ENCODE measurements at regions not wholly inside any gene's neighbourhood (a gene's known extent, or its start where the extent isn't known, plus 50 kb on each side); places are given as distances from the start of the nearest gene placed in this dataset.

GRCh38 chr2:196276421-196276820, 105.0 kb upstream of the STK17B start:
- no peak for DNase-seq
- Histone ChIP-seq H3K27ac (peak overlapping the region in 1 of 10 donors; percentile 61), H3K27me3 (no peaks in the 10 kb centered on the region), H3K9me3 (no peaks in the 10 kb centered on the region), H3K4me3 (no peak overlapping the region), H3K4me1 (peaks cover 0 to 35% (median 17%) of the 10 kb centered on the region in 9 donors), H3K36me3 (peaks cover 0 to 58% (median 0%) of the 10 kb centered on the region in 9 donors)
- ATAC-seq = no peak
- WGBS, 2 donors = 43 to 44% methylated on average over 2 of the region's 2 CpGs
- intact Hi-C loops (cut with DNase I) = loop anchor here in 6 of 10 donors (5.0 to 10.0 kb wide), 3 partner anchors 102 to 199 kb away; partner anchors contain the start of gene STK17B (in 3 of the 6)
- no peak for TF ChIP-seq CTCF (IDR thresholded peaks at IDR 0.05)

DNA sequence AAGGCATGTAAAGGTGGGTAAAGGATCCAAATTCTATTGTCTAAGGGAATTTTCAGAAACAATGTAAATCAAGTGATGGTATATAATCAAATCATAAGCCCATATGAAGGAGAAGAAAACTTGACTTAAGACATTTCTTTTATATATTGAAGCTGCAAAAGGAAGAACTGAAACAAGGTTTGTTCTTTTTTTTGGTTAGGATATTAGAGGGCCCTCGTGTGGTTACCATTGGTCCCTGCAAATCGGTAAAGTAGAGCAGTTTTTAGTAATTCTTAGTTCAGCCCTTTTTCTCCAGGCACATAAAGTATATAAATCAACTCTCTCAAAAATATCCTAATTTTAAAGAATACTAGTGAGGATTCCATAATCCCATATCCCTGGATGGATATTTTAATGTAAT, 105.6 kb upstream of the STK17B start:
- peaks cover 0 to 53% (median 0%) of the 10 kb centered on the region in 9 donors for H3K36me3 ChIP-seq
- no peaks in the 10 kb centered on the region for H3K9me3 ChIP-seq
- no peak overlapping the region for H3K4me3 ChIP-seq
- ATAC-seq (no peak), DNase-seq (no peak)
- intact Hi-C loops (cut with DNase I) = loop anchor here in 6 of 10 donors (5.0 to 10.0 kb wide), 3 partner anchors 102 to 200 kb away; partner anchors contain the start of gene STK17B (in 3 of the 6)
- peaks cover 0 to 35% (median 17%) of the 10 kb centered on the region in 9 donors for H3K4me1 ChIP-seq
- TF ChIP-seq CTCF (IDR thresholded peaks at IDR 0.05) = peak in 8 of 9 donors; percentile 17 to 66 (median 52)
- H3K27me3 ChIP-seq = no peaks in the 10 kb centered on the region
- H3K27ac ChIP-seq = peak overlapping the region in 1 of 10 donors; percentile 61
- WGBS, 2 donors = 48 to 54% methylated on average over 2 of the region's 2 CpGs

DNA sequence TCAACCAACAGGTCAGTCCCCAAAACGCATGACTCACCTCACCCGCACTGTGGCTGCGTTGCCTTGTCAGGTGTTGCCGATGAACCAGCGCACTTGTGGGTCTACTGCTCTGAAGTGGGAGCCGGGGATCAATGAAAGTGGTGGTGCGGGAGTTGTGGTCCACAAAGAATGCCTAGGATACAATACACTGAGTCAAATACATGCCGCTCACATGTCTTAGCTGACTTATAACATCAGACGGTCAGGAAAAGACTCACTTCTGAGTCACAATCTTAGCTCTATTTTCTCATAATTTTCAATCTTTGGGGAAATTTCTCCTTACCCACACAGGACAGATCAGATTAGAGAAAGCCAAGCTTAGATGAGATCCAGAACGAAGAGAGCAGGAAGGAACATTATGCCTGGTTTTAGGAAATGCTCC, 107.1 kb upstream of the STK17B start:
- H3K4me1 ChIP-seq = peaks cover 0 to 35% (median 18%) of the 10 kb centered on the region in 9 donors
- DNase-seq (no peak), ATAC-seq (no peak)
- 91 to 97% methylated on average over 10 of the region's 10 CpGs for WGBS, 2 donors
- no peaks in the 10 kb centered on the region for H3K9me3 ChIP-seq
- intact Hi-C loops (cut with DNase I) = loop anchor here in 6 of 10 donors (5.0 to 10.0 kb wide), 3 partner anchors 104 to 201 kb away; partner anchors contain the start of gene STK17B (in 3 of the 6)
- H3K4me3 ChIP-seq = no peak overlapping the region
- no peak overlapping the region for H3K27ac ChIP-seq
- TF ChIP-seq CTCF (IDR thresholded peaks at IDR 0.05) = no peak
- peaks cover 0 to 38% (median 0%) of the 10 kb centered on the region in 9 donors for H3K36me3 ChIP-seq
- H3K27me3 ChIP-seq = no peaks in the 10 kb centered on the region

GRCh38 chr2:196279541-196279940, 108.2 kb upstream of the STK17B start:
- no peaks in the 10 kb centered on the region for H3K9me3 ChIP-seq
- H3K36me3 ChIP-seq = peaks cover 0 to 30% (median 0%) of the 10 kb centered on the region in 9 donors
- WGBS, 2 donors = 98 to 99% methylated on average over 3 of the region's 3 CpGs
- peaks cover 5 to 32% (median 21%) of the 10 kb centered on the region in 9 donors for H3K4me1 ChIP-seq
- H3K4me3 ChIP-seq = no peak overlapping the region
- intact Hi-C loops (cut with DNase I) = loop anchor here in 6 of 10 donors (5.0 to 10.0 kb wide), 3 partner anchors 105 to 202 kb away; partner anchors contain the start of gene STK17B (in 3 of the 6)
- DNase-seq (no peak), ATAC-seq (no peak)
- H3K27ac ChIP-seq = no peak overlapping the region
- no peaks in the 10 kb centered on the region for H3K27me3 ChIP-seq
- TF ChIP-seq CTCF (IDR thresholded peaks at IDR 0.05) = no peak
